ENCODE measurements at regions not wholly inside any gene's neighbourhood (a gene's known extent, or its start where the extent isn't known, plus 50 kb on each side); places are given as distances from the start of the nearest gene placed in this dataset.

DNA sequence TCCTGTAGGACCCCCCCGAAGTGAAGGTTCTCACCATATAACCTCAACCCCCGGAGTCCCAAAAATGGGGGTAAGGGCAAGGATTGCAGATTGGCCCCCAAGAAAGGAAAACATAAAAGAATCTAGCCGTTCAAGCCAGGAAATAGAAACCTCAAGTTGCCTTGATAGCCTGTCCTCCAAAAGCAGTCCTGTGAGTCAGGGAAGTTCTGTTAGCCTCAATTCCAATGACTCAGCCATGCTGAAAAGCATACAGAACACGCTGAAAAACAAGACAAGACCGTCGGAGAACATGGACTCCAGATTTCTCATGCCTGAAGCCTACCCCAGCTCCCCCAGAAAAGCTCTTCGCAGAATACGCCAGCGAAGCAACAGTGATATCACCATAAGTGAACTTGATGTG is 344.2 kb upstream of the RGS6 start:
- TF ChIP-seq EZH2 (IDR thresholded peaks at IDR 0.05; ENCODE audit: borderline replicate concordance, low read depth, low read length, severe bottlenecking), result no peak
- TF ChIP-seq, protein P1, sequence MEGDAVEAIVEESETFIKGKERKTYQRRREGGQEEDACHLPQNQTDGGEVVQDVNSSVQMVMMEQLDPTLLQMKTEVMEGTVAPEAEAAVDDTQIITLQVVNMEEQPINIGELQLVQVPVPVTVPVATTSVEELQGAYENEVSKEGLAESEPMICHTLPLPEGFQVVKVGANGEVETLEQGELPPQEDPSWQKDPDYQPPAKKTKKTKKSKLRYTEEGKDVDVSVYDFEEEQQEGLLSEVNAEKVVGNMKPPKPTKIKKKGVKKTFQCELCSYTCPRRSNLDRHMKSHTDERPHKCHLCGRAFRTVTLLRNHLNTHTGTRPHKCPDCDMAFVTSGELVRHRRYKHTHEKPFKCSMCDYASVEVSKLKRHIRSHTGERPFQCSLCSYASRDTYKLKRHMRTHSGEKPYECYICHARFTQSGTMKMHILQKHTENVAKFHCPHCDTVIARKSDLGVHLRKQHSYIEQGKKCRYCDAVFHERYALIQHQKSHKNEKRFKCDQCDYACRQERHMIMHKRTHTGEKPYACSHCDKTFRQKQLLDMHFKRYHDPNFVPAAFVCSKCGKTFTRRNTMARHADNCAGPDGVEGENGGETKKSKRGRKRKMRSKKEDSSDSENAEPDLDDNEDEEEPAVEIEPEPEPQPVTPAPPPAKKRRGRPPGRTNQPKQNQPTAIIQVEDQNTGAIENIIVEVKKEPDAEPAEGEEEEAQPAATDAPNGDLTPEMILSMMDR (IDR thresholded peaks at IDR 0.05; ENCODE audit: borderline replicate concordance, extremely low read depth, low read length, poor library complexity, severe bottlenecking), result no peak

Measured in DND-41 (cell line).